ENCODE measurements at regions not wholly inside any gene's neighbourhood (a gene's known extent, or its start where the extent isn't known, plus 50 kb on each side); places are given as distances from the start of the nearest gene placed in this dataset.
"Not testable (repeated sequence)": the region's sequence is repeated elsewhere in the genome, so short reads cannot be mapped to it uniquely, and the experiment has no call there.

- no peaks in the 10 kb centered on the region for H3K36me3 Mint-ChIP-seq
- H3K27ac Mint-ChIP-seq = no peak overlapping the region
- peaks cover 2 to 9% of the 10 kb centered on the region in 2 donors for H3K27me3 Mint-ChIP-seq
- H3K4me3 Mint-ChIP-seq = no peak overlapping the region
- no peaks in the 10 kb centered on the region for H3K9me3 Mint-ChIP-seq
- DNase-seq (ENCODE audit: low spot score) (no peak), ATAC-seq (peak in 1 of 2 donors; percentile 46)
- peaks cover 7 to 18% of the 10 kb centered on the region in 2 donors for H3K4me1 Mint-ChIP-seq (ENCODE audit: low read depth in 2 of 2)
Measured at GRCh38 chr3:31102196-31102879, 207.9 kb upstream of the GADL1 start.

DNA sequence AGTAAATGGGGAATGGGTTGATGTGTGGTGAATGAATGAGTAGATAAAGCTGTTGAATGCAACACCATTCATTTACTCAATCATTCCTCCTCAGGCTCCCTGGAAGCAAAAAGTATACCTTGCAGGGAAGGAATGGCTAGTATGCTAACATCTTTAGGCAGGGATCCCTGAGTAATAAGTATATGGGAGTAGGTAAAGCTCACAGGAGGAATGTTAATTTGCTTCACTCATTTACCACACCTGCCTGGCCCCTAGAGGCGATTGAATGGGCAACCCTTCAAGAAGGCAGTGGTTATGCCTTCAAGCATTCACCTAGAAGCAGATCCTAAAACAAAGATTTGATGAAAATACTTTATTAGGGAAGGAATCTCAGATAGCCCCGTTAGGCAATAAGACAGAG lies 208.7 kb upstream of the GADL1 start:
- no peak for DNase-seq (ENCODE audit: low spot score)
- Mint-ChIP-seq H3K27me3 (peaks cover 2 to 9% of the 10 kb centered on the region in 2 donors), H3K9me3 (no peaks in the 10 kb centered on the region), H3K27ac (no peak overlapping the region), H3K4me3 (no peak overlapping the region), H3K4me1 (ENCODE audit: low read depth in 2 of 2) (peaks cover 7 to 18% of the 10 kb centered on the region in 2 donors), H3K36me3 (no peaks in the 10 kb centered on the region)
- ATAC-seq = no peak

DNA sequence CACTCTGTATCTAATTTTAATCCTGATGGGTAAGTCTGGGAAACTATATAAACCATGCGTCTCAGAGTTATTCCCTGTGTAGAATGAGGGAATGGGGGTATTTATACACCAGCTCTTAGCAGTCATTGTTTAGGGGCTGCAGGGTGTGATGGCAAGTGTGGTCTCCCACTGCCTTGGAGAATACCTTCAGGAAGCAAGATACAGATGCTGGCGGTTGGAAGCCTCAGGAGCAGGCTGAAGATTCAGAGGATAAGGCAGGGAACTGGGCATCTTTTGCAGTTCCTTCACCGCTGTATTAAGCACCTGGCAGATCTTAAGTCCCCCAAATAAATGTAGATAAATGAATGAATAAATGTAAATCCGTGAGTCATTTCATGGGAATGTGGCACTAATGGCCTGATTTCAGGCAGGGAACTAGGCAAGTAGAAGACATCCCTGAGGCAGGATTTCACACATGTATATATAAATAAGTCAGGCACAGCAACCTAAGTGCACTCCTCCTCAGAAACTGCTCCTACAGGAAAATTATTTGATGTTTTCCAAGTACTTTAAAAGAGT lies 209.2 kb upstream of the GADL1 start:
- H3K9me3 Mint-ChIP-seq = no peaks in the 10 kb centered on the region
- H3K4me1 Mint-ChIP-seq (ENCODE audit: low read depth in 2 of 2) = peaks cover 7 to 18% of the 10 kb centered on the region in 2 donors
- no peak overlapping the region for H3K27ac Mint-ChIP-seq
- no peak for DNase-seq (ENCODE audit: low spot score)
- no peak for ATAC-seq
- H3K27me3 Mint-ChIP-seq = peaks cover 2 to 9% of the 10 kb centered on the region in 2 donors
- no peaks in the 10 kb centered on the region for H3K36me3 Mint-ChIP-seq
- H3K4me3 Mint-ChIP-seq = no peak overlapping the region

GRCh38 chr3:31105011-31105410 lies 210.6 kb upstream of the GADL1 start:
- Mint-ChIP-seq H3K4me1 (ENCODE audit: low read depth in 2 of 2) (peaks cover 7 to 18% of the 10 kb centered on the region in 2 donors), H3K4me3 (no peak overlapping the region)

GRCh38 chr3:31105438-31106077 lies 211.1 kb upstream of the GADL1 start:
- Mint-ChIP-seq H3K4me3 (peak overlapping the region; percentile 36), H3K4me1 (ENCODE audit: low read depth in 2 of 2) (peaks cover 7 to 18% of the 10 kb centered on the region in 2 donors), H3K36me3 (no peaks in the 10 kb centered on the region), H3K27ac (peak overlapping the region; percentile 24), H3K27me3 (peaks cover 2 to 9% of the 10 kb centered on the region in 2 donors), H3K9me3 (no peaks in the 10 kb centered on the region)
- ATAC-seq (peak; percentile 73 to 79), DNase-seq (ENCODE audit: low spot score) (no peak)

More at GRCh38 chr3:31105011-31105410, 210.6 kb upstream of the GADL1 start:
- no peak for DNase-seq (ENCODE audit: low spot score)
- Mint-ChIP-seq H3K27me3 (peaks cover 2 to 9% of the 10 kb centered on the region in 2 donors), H3K36me3 (no peaks in the 10 kb centered on the region), H3K9me3 (no peaks in the 10 kb centered on the region), H3K27ac (no peak overlapping the region)
- ATAC-seq = no peak

- ATAC-seq (no peak), DNase-seq (ENCODE audit: low spot score) (no peak)
- Mint-ChIP-seq H3K27ac (peak overlapping the region; percentile 24), H3K4me1 (ENCODE audit: low read depth in 2 of 2) (peaks cover 7 to 18% of the 10 kb centered on the region in 2 donors), H3K4me3 (peak overlapping the region; percentile 36), H3K36me3 (no peaks in the 10 kb centered on the region), H3K27me3 (peaks cover 2 to 9% of the 10 kb centered on the region in 2 donors), H3K9me3 (no peaks in the 10 kb centered on the region)
Measured at GRCh38 chr3:31106204-31106603, 211.7 kb upstream of the GADL1 start.

GRCh38 chr3:31106912-31107311 lies 212.5 kb upstream of the GADL1 start:
- ATAC-seq (peak in 1 of 2 donors; percentile 62), DNase-seq (ENCODE audit: low spot score) (no peak)
- H3K4me3 Mint-ChIP-seq = no peak overlapping the region
- H3K9me3 Mint-ChIP-seq = no peaks in the 10 kb centered on the region
- H3K4me1 Mint-ChIP-seq (ENCODE audit: low read depth in 2 of 2) = peaks cover 7 to 15% of the 10 kb centered on the region in 2 donors
- peaks cover under 1 to 5% of the 10 kb centered on the region in 2 donors for H3K27me3 Mint-ChIP-seq
- no peak overlapping the region for H3K27ac Mint-ChIP-seq
- H3K36me3 Mint-ChIP-seq = no peaks in the 10 kb centered on the region

GRCh38 chr3:31114929-31115283 lies 220.4 kb upstream of the GADL1 start:
- no peak for ATAC-seq
- H3K36me3 Mint-ChIP-seq = no peaks in the 10 kb centered on the region
- no peak overlapping the region for H3K27ac Mint-ChIP-seq
- H3K27me3 Mint-ChIP-seq = no peaks in the 10 kb centered on the region
- no peaks in the 10 kb centered on the region for H3K9me3 Mint-ChIP-seq
- no peak overlapping the region for H3K4me3 Mint-ChIP-seq
- H3K4me1 Mint-ChIP-seq (ENCODE audit: low read depth in 2 of 2) = peaks cover 0 to 4% of the 10 kb centered on the region in 2 donors
- DNase-seq (ENCODE audit: low spot score) = no peak

- not testable (repeated sequence) for H3K27me3 Mint-ChIP-seq; ATAC-seq; H3K4me3 Mint-ChIP-seq; DNase-seq (ENCODE audit: low spot score); H3K4me1 Mint-ChIP-seq (ENCODE audit: low read depth in 2 of 2); H3K9me3 Mint-ChIP-seq; H3K27ac Mint-ChIP-seq; H3K36me3 Mint-ChIP-seq
Measured at GRCh38 chr3:31115531-31115930, 221.1 kb upstream of the GADL1 start.

DNA sequence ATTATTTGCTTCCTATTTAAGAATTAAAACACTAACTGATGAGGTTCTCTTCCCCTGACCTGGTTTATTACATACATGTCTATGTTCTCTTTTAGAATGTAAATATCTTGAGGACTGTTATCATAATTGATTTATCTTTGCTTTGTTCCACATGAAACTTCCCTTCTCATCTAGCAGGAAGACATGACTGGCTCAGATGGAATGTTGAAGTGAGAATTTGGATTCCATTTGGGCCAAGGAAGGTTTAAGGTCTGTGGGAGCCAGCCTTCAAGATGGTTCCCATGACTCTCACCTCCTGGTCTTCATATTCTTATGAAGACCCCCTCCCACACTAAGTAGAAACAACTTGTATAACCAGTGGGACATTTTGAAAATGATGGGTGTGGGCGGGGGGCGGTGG lies 222.2 kb upstream of the GADL1 start:
- H3K27me3 Mint-ChIP-seq = peaks cover 0 to 6% of the 10 kb centered on the region in 2 donors
- ATAC-seq = no peak
- no peaks in the 10 kb centered on the region for H3K36me3 Mint-ChIP-seq
- H3K9me3 Mint-ChIP-seq = no peaks in the 10 kb centered on the region
- H3K4me3 Mint-ChIP-seq = no peak overlapping the region
- peaks cover 0 to 4% of the 10 kb centered on the region in 2 donors for H3K4me1 Mint-ChIP-seq (ENCODE audit: low read depth in 2 of 2)
- no peak for DNase-seq (ENCODE audit: low spot score)
- no peak overlapping the region for H3K27ac Mint-ChIP-seq

DNA sequence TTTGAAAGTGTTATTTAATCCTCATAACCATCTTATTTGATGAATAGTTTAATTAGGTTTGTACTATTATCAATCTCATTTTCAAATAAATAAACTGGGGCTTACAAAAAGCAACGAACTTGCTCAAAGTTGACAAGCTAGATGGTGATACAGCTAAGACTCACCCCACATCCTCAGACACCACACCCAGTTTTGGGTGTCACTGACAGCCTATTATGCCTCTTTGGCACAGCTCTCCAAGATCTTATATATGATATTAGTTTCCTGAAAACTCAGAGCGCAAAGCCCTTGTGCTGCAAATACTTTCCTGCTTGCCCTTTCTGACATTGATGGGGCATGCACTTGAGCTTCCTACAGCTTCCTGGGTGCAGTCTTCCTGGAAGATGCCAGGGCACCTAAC lies 223.4 kb upstream of the GADL1 start:
- Mint-ChIP-seq H3K9me3 (no peaks in the 10 kb centered on the region), H3K36me3 (no peaks in the 10 kb centered on the region), H3K27ac (no peak overlapping the region), H3K27me3 (peaks cover 0 to 9% of the 10 kb centered on the region in 2 donors), H3K4me1 (ENCODE audit: low read depth in 2 of 2) (peaks cover 0 to 4% of the 10 kb centered on the region in 2 donors), H3K4me3 (no peak overlapping the region)
- ATAC-seq (no peak), DNase-seq (ENCODE audit: low spot score) (no peak)

DNA sequence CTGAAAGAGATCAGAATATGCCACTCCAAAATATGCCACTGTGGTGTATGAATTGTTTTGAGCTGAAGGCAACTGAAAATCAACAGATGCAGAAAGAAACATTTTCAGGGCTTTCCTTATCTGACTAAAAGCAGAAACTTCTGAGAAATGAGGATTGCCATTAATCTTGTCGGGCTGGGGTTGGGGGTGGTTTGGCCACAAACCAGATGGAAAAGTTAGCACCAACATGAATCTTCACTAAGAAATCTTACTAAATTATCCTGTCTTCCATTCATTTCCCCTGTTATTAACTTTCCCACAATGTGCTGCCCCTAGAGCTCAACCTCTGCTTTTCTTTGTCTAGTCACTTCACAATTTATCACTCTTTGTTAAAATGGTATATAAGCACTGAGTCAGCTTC lies 229.9 kb upstream of the GADL1 start:
- Mint-ChIP-seq H3K27me3 (peaks cover 3 to 17% of the 10 kb centered on the region in 2 donors), H3K36me3 (peaks cover 16% of the 10 kb centered on the region), H3K9me3 (peaks cover 8% of the 10 kb centered on the region), H3K4me3 (no peak overlapping the region), H3K4me1 (ENCODE audit: low read depth in 2 of 2) (no peaks in the 10 kb centered on the region), H3K27ac (no peak overlapping the region)
- ATAC-seq (no peak), DNase-seq (ENCODE audit: low spot score) (no peak)

GRCh38 chr3:31125413-31126020 lies 231.1 kb upstream of the GADL1 start:
- Mint-ChIP-seq H3K4me1 (ENCODE audit: low read depth in 2 of 2) (no peaks in the 10 kb centered on the region), H3K27ac (no peak overlapping the region), H3K4me3 (no peak overlapping the region), H3K36me3 (peaks cover 16% of the 10 kb centered on the region), H3K9me3 (peaks cover 8% of the 10 kb centered on the region), H3K27me3 (peaks cover 3 to 17% of the 10 kb centered on the region in 2 donors)
- DNase-seq (ENCODE audit: low spot score) (no peak), ATAC-seq (no peak)

DNA sequence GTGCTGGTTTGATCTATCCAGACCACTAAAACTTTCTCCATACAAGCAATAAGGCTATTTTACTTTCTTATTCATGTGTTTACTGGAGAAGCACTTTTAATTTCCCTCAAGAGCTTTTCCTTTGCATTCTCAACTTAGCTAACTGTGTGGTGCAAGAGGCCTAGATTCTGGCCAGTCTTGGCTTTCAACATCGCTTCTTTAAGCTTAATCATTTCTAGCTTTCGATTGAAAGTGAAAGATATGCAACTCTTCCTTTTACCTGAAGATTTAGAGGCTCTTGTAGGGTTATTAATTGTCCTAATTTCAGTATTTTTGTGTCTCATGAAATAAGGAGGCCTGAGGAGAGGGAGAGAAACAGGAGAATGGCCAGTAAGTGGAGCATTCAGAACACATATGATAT lies 234.8 kb upstream of the GADL1 start:
- H3K27ac Mint-ChIP-seq = no peak overlapping the region

More for the DNA sequence above, 234.8 kb upstream of the GADL1 start:
- no peak for ATAC-seq
- no peaks in the 10 kb centered on the region for H3K27me3 Mint-ChIP-seq
- H3K4me3 Mint-ChIP-seq = no peak overlapping the region
- peaks cover 8% of the 10 kb centered on the region for H3K36me3 Mint-ChIP-seq
- no peak for DNase-seq (ENCODE audit: low spot score)
- peaks cover 4% of the 10 kb centered on the region for H3K9me3 Mint-ChIP-seq
- H3K4me1 Mint-ChIP-seq (ENCODE audit: low read depth in 2 of 2) = no peaks in the 10 kb centered on the region
